Fibroblast of villous mesenchyme (primary cell): ENCODE measurements at regions not wholly inside any gene's neighbourhood (a gene's known extent, or its start where the extent isn't known, plus 50 kb on each side); places are given as distances from the start of the nearest gene placed in this dataset.

Experiments used
- DNase-seq: peaks from one replicate; pipeline ENCODE4 v3.0.0-alpha.2; 2010; ENCODE audit warnings: low read depth
- H3K4me3 ChIP-seq: 2 replicates; pipeline ENCODE4 v1.5.1; 2011; ENCODE audit warnings: low read depth, mild to moderate bottlenecking, low read length
- CTCF ChIP-seq: IDR thresholded peaks from 2 replicates; pipeline ENCODE4 v1.5.1; 2012; ENCODE audit warnings: low read depth, mild to moderate bottlenecking, low read length; ENCODE audit not compliant: insufficient read depth

GRCh38 chr7:26594553-26594952, 269.8 kb downstream of the SKAP2 start:
- DNase-seq: no peak
- TF ChIP-seq CTCF: no peak
- H3K4me3 ChIP-seq: no peak overlapping the region

GRCh38 chr7:26598867-26599266, 265.5 kb downstream of the SKAP2 start:
- TF ChIP-seq CTCF: no peak
- H3K4me3 ChIP-seq: no peak overlapping the region
- no peak for DNase-seq

- DNase-seq: no peak
- no peak overlapping the region for H3K4me3 ChIP-seq
- TF ChIP-seq CTCF: no peak
These were observed 264.4 kb downstream of the SKAP2 start for GRCh38 chr7:26599982-26600381.

GRCh38 chr7:26600411-26600810, 264.0 kb downstream of the SKAP2 start:
- DNase-seq: no peak
- no peak for TF ChIP-seq CTCF
- no peak overlapping the region for H3K4me3 ChIP-seq

- TF ChIP-seq CTCF: no peak
- DNase-seq: no peak
- no peak overlapping the region for H3K4me3 ChIP-seq
These were observed 260.8 kb downstream of the SKAP2 start for GRCh38 chr7:26603631-26604030.

- TF ChIP-seq CTCF: no peak
- no peak overlapping the region for H3K4me3 ChIP-seq
- no peak for DNase-seq
These were observed 256.0 kb downstream of the SKAP2 start for GRCh38 chr7:26608402-26608801.

GRCh38 chr7:26609082-26609481, 255.3 kb downstream of the SKAP2 start:
- TF ChIP-seq CTCF: no peak
- no peak for DNase-seq

More at GRCh38 chr7:26609082-26609481, 255.3 kb downstream of the SKAP2 start:
- no peak overlapping the region for H3K4me3 ChIP-seq
